OCI-LY7 (cell line): ENCODE measurements at regions not wholly inside any gene's neighbourhood (a gene's known extent, or its start where the extent isn't known, plus 50 kb on each side); places are given as distances from the start of the nearest gene placed in this dataset.
"Not testable (repeated sequence)": the region's sequence is repeated elsewhere in the genome, so short reads cannot be mapped to it uniquely, and the experiment has no call there.

Experiments used
- BruUV-seq: library from RNA; stranded (reverse); fragments of 400-500 nt; replicated peaks from 2 replicates; lab custom pipeline; 2021; lab: Mats Ljungman, UMichigan
- CTCF ChIA-PET: fragments of 300-600 bp; sonication (Branson Sonifier 250); formaldehyde crosslinking; loops from one replicate; lab custom pipeline; 2022; ENCODE audit warnings: antibody characterized with exemption; ENCODE audit not compliant: unreplicated experiment; lab: Charles Lee
- POLR2A ChIA-PET: fragments of 300-600 bp; sonication (Branson Sonifier 250); formaldehyde crosslinking; loops from one replicate; lab custom pipeline; 2022; ENCODE audit warnings: antibody characterized with exemption; lab: Charles Lee
- DNase-seq: peaks from one replicate; pipeline ENCODE4 v3.0.0-alpha.2; 2015; ENCODE audit warnings: low spot score
- H2AFZ ChIP-seq: fragments of 200-600 bp; sonication (generic), shearing (Covaris generic); 2 replicates; pipeline ENCODE4 v1.6.1; 2014; ENCODE audit warnings: mild to moderate bottlenecking, antibody characterized with exemption, low read length, moderate library complexity
- H3K27ac ChIP-seq: fragments of 200-600 bp; sonication (generic); 2 replicates; pipeline ENCODE4 v1.5.1; 2014; ENCODE audit warnings: mixed run types, low read depth, mild to moderate bottlenecking, moderate library complexity, low read length, inconsistent platforms; ENCODE audit not compliant: poor library complexity, severe bottlenecking
- H3K36me3 ChIP-seq: fragments of 200-600 bp; sonication (generic); 2 replicates; pipeline ENCODE4 v1.6.1; 2014; ENCODE audit warnings: mild to moderate bottlenecking, antibody characterized with exemption, low read length, moderate library complexity, mixed read lengths; ENCODE audit not compliant: insufficient read depth
- H3K4me1 ChIP-seq: fragments of 200-600 bp; sonication (generic); 2 replicates; pipeline ENCODE4 v1.5.1; 2014; ENCODE audit warnings: mild to moderate bottlenecking, low read length; ENCODE audit not compliant: insufficient read depth, poor library complexity, severe bottlenecking
- H3K4me2 ChIP-seq: fragments of 200-600 bp; sonication (generic); 2 replicates; pipeline ENCODE4 v1.6.1; 2014; ENCODE audit warnings: mild to moderate bottlenecking, low read length
- H3K4me3 ChIP-seq: fragments of 200-600 bp; sonication (generic); 2 replicates; pipeline ENCODE4 v1.5.1; 2014; ENCODE audit warnings: mild to moderate bottlenecking, low read depth, low read length; ENCODE audit not compliant: poor library complexity, severe bottlenecking
- H3K79me2 ChIP-seq: fragments of 200-600 bp; sonication (generic); 2 replicates; pipeline ENCODE4 v1.6.1; 2016; ENCODE audit warnings: low read depth, mild to moderate bottlenecking, low read length, moderate library complexity, mixed read lengths; ENCODE audit not compliant: insufficient read depth
- H3K9me2 ChIP-seq: fragments of 200-600 bp; sonication (generic); 2 replicates; pipeline ENCODE4 v1.6.1; 2016; ENCODE audit warnings: mild to moderate bottlenecking, low read length, mixed read lengths; ENCODE audit not compliant: insufficient read depth
- H3K9me3 ChIP-seq: fragments of 200-600 bp; sonication (generic); 2 replicates; pipeline ENCODE4 v1.6.1; 2014; ENCODE audit warnings: mild to moderate bottlenecking, mixed run types, low read length, mixed read lengths
- H4K20me1 ChIP-seq: fragments of 200-600 bp; sonication (generic); 2 replicates; pipeline ENCODE4 v1.6.1; 2014; ENCODE audit warnings: mild to moderate bottlenecking, antibody characterized with exemption, low read length, moderate library complexity, mixed read lengths; ENCODE audit not compliant: insufficient read depth
- EZH2phosphoT487 ChIP-seq: fragments of 200-600 bp; sonication (generic); IDR thresholded peaks from 2 replicates; pipeline ENCODE4 v1.6.1; 2018; ENCODE audit warnings: low read depth, borderline replicate concordance, mild to moderate bottlenecking, mixed run types, antibody characterized with exemption, low read length, moderate library complexity, mixed read lengths
- intact Hi-C: fragments of 100-400 bp; cut with micrococcal nuclease; formaldehyde crosslinking; loops from one replicate; pipeline ENCODE4 v1.10.0; 2022; ENCODE audit not compliant: unreplicated experiment
- TF ChIP-seq, protein P1 (sequence below): fragments of 200-600 bp; sonication (generic); conservative IDR thresholded peaks from 2 replicates; pipeline ENCODE4 v1.5.1; 2014; ENCODE audit warnings: mild to moderate bottlenecking, antibody characterized with exemption, low read length, moderate library complexity, mixed read lengths

DNA sequence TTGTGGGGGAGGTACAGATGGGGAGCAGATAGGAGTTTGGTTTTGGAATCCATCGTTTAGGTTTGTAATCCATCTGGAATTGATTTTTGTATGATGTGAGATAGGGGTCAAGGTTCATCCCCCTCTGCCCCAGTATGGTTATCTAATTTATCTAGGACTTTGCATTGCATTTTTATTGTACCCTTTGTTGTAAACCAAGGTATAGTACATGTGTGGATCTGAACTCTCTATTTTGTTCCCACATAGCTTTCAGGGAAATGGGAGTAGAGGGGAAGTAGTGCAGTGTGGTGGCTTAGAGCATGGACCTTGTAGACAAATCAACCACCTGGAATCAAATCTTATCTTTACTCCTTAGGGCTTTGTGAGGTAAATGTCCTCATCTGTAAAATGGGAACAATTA, 65.7 kb downstream of the RAD54L2 start:
- Histone ChIP-seq H3K4me2 (no peak overlapping the region), H3K9me3 (no peaks in the 10 kb centered on the region), H3K4me1 (no peaks in the 10 kb centered on the region), H4K20me1 (no peaks in the 10 kb centered on the region), H3K9me2 (no peaks in the 10 kb centered on the region), H3K27ac (no peak overlapping the region), H3K79me2 (no peaks in the 10 kb centered on the region), H3K36me3 (peaks cover 7% of the 10 kb centered on the region), H3K4me3 (no peak overlapping the region), H2AFZ (no peak overlapping the region)
- TF ChIP-seq, protein P1, sequence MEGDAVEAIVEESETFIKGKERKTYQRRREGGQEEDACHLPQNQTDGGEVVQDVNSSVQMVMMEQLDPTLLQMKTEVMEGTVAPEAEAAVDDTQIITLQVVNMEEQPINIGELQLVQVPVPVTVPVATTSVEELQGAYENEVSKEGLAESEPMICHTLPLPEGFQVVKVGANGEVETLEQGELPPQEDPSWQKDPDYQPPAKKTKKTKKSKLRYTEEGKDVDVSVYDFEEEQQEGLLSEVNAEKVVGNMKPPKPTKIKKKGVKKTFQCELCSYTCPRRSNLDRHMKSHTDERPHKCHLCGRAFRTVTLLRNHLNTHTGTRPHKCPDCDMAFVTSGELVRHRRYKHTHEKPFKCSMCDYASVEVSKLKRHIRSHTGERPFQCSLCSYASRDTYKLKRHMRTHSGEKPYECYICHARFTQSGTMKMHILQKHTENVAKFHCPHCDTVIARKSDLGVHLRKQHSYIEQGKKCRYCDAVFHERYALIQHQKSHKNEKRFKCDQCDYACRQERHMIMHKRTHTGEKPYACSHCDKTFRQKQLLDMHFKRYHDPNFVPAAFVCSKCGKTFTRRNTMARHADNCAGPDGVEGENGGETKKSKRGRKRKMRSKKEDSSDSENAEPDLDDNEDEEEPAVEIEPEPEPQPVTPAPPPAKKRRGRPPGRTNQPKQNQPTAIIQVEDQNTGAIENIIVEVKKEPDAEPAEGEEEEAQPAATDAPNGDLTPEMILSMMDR: no peak
- no peak for TF ChIP-seq EZH2phosphoT487
- intact Hi-C loops: no loop called here
- BruUV-seq: no TSS peak
- DNase-seq: no peak
- CTCF ChIA-PET: no interaction called here
- POLR2A ChIA-PET: interaction anchor here (0.8 kb wide), 1 partner anchor 12 kb away, joined by 4 read pairs; no protein-coding TSS in a partner anchor

DNA sequence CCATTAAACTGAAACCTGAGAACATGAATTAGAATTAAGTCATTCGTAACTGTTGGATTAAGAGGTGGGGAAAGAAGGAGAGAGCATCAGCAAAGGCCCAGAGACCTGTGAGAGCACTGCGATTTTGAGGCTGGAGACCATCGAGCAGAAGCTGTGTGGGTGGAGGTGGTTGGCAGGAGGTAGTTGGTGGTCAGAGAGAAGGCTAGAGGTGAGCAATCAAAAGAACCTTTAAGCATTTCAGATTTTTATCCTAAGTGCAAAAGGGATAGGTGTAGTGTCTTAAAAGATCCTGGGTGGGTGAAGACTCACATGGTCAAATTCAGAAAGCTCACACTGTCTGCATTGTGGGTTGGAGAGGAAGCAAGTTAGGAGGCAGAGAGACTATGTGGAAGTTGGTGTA, 65.1 kb upstream of the TEX264 start:
- no peak for DNase-seq
- Histone ChIP-seq H2AFZ (no peak overlapping the region), H3K36me3 (peaks cover 7% of the 10 kb centered on the region), H3K4me1 (no peaks in the 10 kb centered on the region), H3K27ac (no peak overlapping the region), H3K4me2 (no peak overlapping the region), H3K9me3 (no peaks in the 10 kb centered on the region), H4K20me1 (no peaks in the 10 kb centered on the region), H3K9me2 (no peaks in the 10 kb centered on the region), H3K79me2 (no peaks in the 10 kb centered on the region), H3K4me3 (no peak overlapping the region)
- ChIA-PET CTCF (no interaction called here), POLR2A (no interaction called here)
- intact Hi-C loops: no loop called here
- TF ChIP-seq, protein P1: no peak
- no peak for TF ChIP-seq EZH2phosphoT487
- no TSS peak for BruUV-seq

DNA sequence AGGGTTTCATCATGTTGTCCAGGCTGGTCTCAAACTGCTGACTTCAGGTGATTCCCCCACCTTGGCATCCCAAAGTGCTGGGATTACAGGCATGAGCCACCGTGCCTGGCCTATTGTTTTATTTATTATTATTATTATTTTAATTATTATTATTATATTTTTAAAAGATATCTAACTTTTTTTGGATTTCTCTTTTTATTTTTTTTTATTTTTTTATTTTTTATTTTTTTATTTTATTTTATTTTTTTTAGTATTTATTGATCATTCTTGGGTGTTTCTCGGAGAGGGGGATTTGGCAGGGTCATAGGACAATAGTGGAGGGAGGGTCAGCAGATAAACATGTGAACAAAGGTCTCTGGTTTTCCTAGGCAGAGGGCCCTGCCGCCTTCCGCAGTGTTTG, 64.2 kb upstream of the TEX264 start:
- H2AFZ ChIP-seq, POLR2A ChIA-PET, H3K4me2 ChIP-seq, H3K4me3 ChIP-seq, DNase-seq, H3K9me2 ChIP-seq, BruUV-seq, H3K4me1 ChIP-seq, H3K9me3 ChIP-seq, CTCF ChIA-PET, H4K20me1 ChIP-seq, H3K27ac ChIP-seq, intact Hi-C loops, H3K79me2 ChIP-seq, H3K36me3 ChIP-seq: not testable (repeated sequence)

DNA sequence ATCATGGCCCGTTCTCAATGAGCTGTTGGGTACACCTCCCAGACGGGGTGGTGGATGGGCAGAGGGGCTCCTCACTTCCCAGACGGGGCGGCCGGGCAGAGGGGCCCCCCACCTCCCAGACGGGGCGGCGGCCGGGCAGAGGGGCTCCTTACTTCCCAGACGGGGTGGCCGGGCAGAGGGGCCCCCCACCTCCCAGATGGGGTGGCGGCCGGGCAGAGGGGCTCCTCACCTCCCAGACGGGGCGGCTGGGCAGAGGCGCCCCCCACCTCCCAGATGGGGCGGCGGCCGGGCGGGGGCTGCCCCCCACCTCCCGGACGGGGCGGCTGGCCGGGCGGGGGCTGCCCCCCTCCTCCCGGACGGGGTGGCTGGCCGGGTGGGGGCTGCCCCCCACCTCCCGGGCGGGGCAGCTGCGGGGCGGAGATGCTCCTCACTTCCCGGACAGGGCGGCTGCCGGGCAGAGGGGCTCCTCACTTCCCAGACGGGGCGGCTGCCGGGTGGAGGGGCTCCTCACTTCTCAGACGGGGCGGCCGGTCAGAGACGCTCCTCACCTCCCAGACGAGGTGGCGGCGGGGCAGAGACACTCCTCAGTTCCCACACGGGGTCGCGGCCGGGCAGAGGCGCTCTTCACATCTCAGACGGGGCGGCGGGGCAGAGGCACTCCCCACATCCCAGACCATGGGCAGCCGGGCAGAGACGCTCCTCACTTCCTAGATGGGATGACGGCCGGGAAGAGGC, 63.3 kb upstream of the TEX264 start:
- DNase-seq, H3K79me2 ChIP-seq, H2AFZ ChIP-seq, H4K20me1 ChIP-seq, H3K9me3 ChIP-seq, H3K4me1 ChIP-seq, POLR2A ChIA-PET, H3K4me2 ChIP-seq, H3K36me3 ChIP-seq, H3K9me2 ChIP-seq, H3K27ac ChIP-seq, H3K4me3 ChIP-seq, CTCF ChIA-PET, BruUV-seq, intact Hi-C loops: not testable (repeated sequence)
